ENCODE measurements at regions not wholly inside any gene's neighbourhood (a gene's known extent, or its start where the extent isn't known, plus 50 kb on each side); places are given as distances from the start of the nearest gene placed in this dataset.

- Mint-ChIP-seq H3K27ac (no peak overlapping the region), H3K36me3 (no peaks in the 10 kb centered on the region), H3K9me3 (no peaks in the 10 kb centered on the region)
- no peak for DNase-seq (ENCODE audit: low spot score in 2 of 2)
- peak in 1 of 2 donors; percentile 26 for ATAC-seq
Observed at GRCh38 chr18:78676622-78677482, 302.8 kb upstream of the SALL3 start.

GRCh38 chr18:78677483-78678317 is 301.9 kb upstream of the SALL3 start:
- DNase-seq (ENCODE audit: low spot score in 2 of 2), result no peak
- ATAC-seq, result no peak
- Mint-ChIP-seq H3K27ac (no peak overlapping the region), H3K36me3 (no peaks in the 10 kb centered on the region), H3K9me3 (no peaks in the 10 kb centered on the region)

GRCh38 chr18:78678318-78678695 is 301.3 kb upstream of the SALL3 start:
- Mint-ChIP-seq H3K36me3 (no peaks in the 10 kb centered on the region), H3K27ac (no peak overlapping the region)
- ATAC-seq, result peak in 1 of 2 donors; percentile 68

GRCh38 chr18:78679031-78679430 is 300.6 kb upstream of the SALL3 start:
- Mint-ChIP-seq H3K36me3 (no peaks in the 10 kb centered on the region), H3K27ac (no peak overlapping the region), H3K9me3 (no peaks in the 10 kb centered on the region)
- no peak for ATAC-seq
- no peak for DNase-seq (ENCODE audit: low spot score in 2 of 2)

More at GRCh38 chr18:78678318-78678695, 301.3 kb upstream of the SALL3 start:
- no peaks in the 10 kb centered on the region for H3K9me3 Mint-ChIP-seq
- DNase-seq (ENCODE audit: low spot score in 2 of 2), result no peak

GRCh38 chr18:78679613-78680260 is 299.9 kb upstream of the SALL3 start:
- ATAC-seq, result no peak

GRCh38 chr18:78681396-78681795 is 298.2 kb upstream of the SALL3 start:
- Mint-ChIP-seq H3K27ac (no peak overlapping the region), H3K9me3 (no peaks in the 10 kb centered on the region), H3K36me3 (no peaks in the 10 kb centered on the region)
- ATAC-seq (no peak), DNase-seq (ENCODE audit: low spot score in 2 of 2) (no peak)

More at GRCh38 chr18:78679613-78680260, 299.9 kb upstream of the SALL3 start:
- H3K36me3 Mint-ChIP-seq, result no peaks in the 10 kb centered on the region
- no peak overlapping the region for H3K27ac Mint-ChIP-seq
- H3K9me3 Mint-ChIP-seq, result no peaks in the 10 kb centered on the region
- DNase-seq (ENCODE audit: low spot score in 2 of 2), result no peak

GRCh38 chr18:78681934-78682333 is 297.7 kb upstream of the SALL3 start:
- Mint-ChIP-seq H3K27ac (no peak overlapping the region), H3K36me3 (no peaks in the 10 kb centered on the region), H3K9me3 (no peaks in the 10 kb centered on the region)
- no peak for DNase-seq (ENCODE audit: low spot score in 2 of 2)
- ATAC-seq, result no peak

- ATAC-seq (no peak), DNase-seq (ENCODE audit: low spot score in 2 of 2) (no peak)
- Mint-ChIP-seq H3K9me3 (no peaks in the 10 kb centered on the region), H3K27ac (no peak overlapping the region), H3K36me3 (no peaks in the 10 kb centered on the region)
Observed at GRCh38 chr18:78682716-78683115, 296.9 kb upstream of the SALL3 start.

GRCh38 chr18:78683191-78684010 is 296.2 kb upstream of the SALL3 start:
- DNase-seq (ENCODE audit: low spot score in 2 of 2) (no peak), ATAC-seq (no peak)
- Mint-ChIP-seq H3K9me3 (no peaks in the 10 kb centered on the region), H3K27ac (no peak overlapping the region), H3K36me3 (no peaks in the 10 kb centered on the region)

GRCh38 chr18:78685250-78685979 is 294.2 kb upstream of the SALL3 start:
- no peak for ATAC-seq
- Mint-ChIP-seq H3K36me3 (no peaks in the 10 kb centered on the region), H3K27ac (no peak overlapping the region), H3K9me3 (no peaks in the 10 kb centered on the region)
- DNase-seq (ENCODE audit: low spot score in 2 of 2), result no peak

GRCh38 chr18:78685980-78686530 is 293.6 kb upstream of the SALL3 start:
- no peaks in the 10 kb centered on the region for H3K36me3 Mint-ChIP-seq
- H3K27ac Mint-ChIP-seq, result no peak overlapping the region
- no peak for ATAC-seq
- no peak for DNase-seq (ENCODE audit: low spot score in 2 of 2)
- no peaks in the 10 kb centered on the region for H3K9me3 Mint-ChIP-seq

- H3K27ac Mint-ChIP-seq, result no peak overlapping the region
- ATAC-seq, result no peak
- H3K9me3 Mint-ChIP-seq, result no peaks in the 10 kb centered on the region
- no peak for DNase-seq (ENCODE audit: low spot score in 2 of 2)
- no peaks in the 10 kb centered on the region for H3K36me3 Mint-ChIP-seq
Observed at GRCh38 chr18:78686976-78687685, 292.5 kb upstream of the SALL3 start.

- Mint-ChIP-seq H3K9me3 (no peaks in the 10 kb centered on the region), H3K27ac (no peak overlapping the region), H3K36me3 (no peaks in the 10 kb centered on the region)
- no peak for DNase-seq (ENCODE audit: low spot score in 2 of 2)
- ATAC-seq, result no peak
Observed at GRCh38 chr18:78687736-78688135, 291.9 kb upstream of the SALL3 start.

- no peak for DNase-seq (ENCODE audit: low spot score in 2 of 2)
- H3K27ac Mint-ChIP-seq, result no peak overlapping the region
- ATAC-seq, result no peak
- no peaks in the 10 kb centered on the region for H3K36me3 Mint-ChIP-seq
- H3K9me3 Mint-ChIP-seq, result peaks cover 0 to 3% of the 10 kb centered on the region in 2 donors
Observed at GRCh38 chr18:78688249-78688648, 291.4 kb upstream of the SALL3 start.

- no peak for DNase-seq (ENCODE audit: low spot score in 2 of 2)
- no peaks in the 10 kb centered on the region for H3K36me3 Mint-ChIP-seq
- no peak for ATAC-seq
- H3K27ac Mint-ChIP-seq, result no peak overlapping the region
- peaks cover 0 to 4% of the 10 kb centered on the region in 2 donors for H3K9me3 Mint-ChIP-seq
Observed at GRCh38 chr18:78688916-78689315, 290.7 kb upstream of the SALL3 start.
